GM12878 (cell line): ENCODE measurements at regions not wholly inside any gene's neighbourhood (a gene's known extent, or its start where the extent isn't known, plus 50 kb on each side); places are given as distances from the start of the nearest gene placed in this dataset.

Source experiments
- ATAC-seq: fragments of 200-7000 bp; cut with Tn5 transposase; 3 replicates; pipeline ENCODE4 v1.9.1; 2020; ENCODE audit warnings: mild to moderate bottlenecking, moderate library complexity
- BruUV-seq: library from RNA; stranded (reverse); fragments of 400-500 nt; replicated peaks from 2 replicates; lab custom pipeline; 2021; lab: Mats Ljungman, UMichigan
- CTCF ChIA-PET: fragments of 300-600 bp; sonication (Branson Sonifier 250); formaldehyde crosslinking; extraction: SDS; loops from one replicate; lab custom pipeline; 2021; ENCODE audit warnings: inconsistent platforms; lab: Yijun Ruan, JAX
- POLR2A ChIA-PET: fragments of 350-600 bp; formaldehyde crosslinking; extraction: SDS; loops from one replicate; lab custom pipeline; 2021; ENCODE audit warnings: inconsistent platforms; lab: Charles Lee
- RAD21 ChIA-PET: fragments of 300-600 bp; sonication (Branson Sonifier 250); formaldehyde crosslinking; loops from one replicate; lab custom pipeline; 2023; ENCODE audit warnings: antibody characterized with exemption; ENCODE audit not compliant: unreplicated experiment; lab: Charles Lee
- SMC1A ChIA-PET: fragments of 300-600 bp; sonication (Branson Sonifier 250); formaldehyde crosslinking; loops from one replicate; lab custom pipeline; 2023; ENCODE audit not compliant: unreplicated experiment, uncharacterized antibody; lab: Charles Lee
- DNase-seq: peaks from one replicate; pipeline ENCODE4 v3.0.0-alpha.2; 2011; ENCODE audit warnings: low read depth, low spot score
- FAIRE-seq: peaks from 3 replicates; lab custom pipeline; 2011; peaks lifted over from hg19 to GRCh38; lab: Jason Lieb, UNC
- H2AFZ ChIP-seq: 2 replicates; pipeline ENCODE4 v1.6.0; 2011; ENCODE audit warnings: low read depth, low read length, control low read depth; ENCODE audit not compliant: control insufficient read depth
- H3K27ac ChIP-seq: 2 replicates; pipeline ENCODE4 v1.5.1; 2011; ENCODE audit warnings: control low read depth; ENCODE audit not compliant: control insufficient read depth, insufficient read depth
- H3K27me3 ChIP-seq, 2 experiments: replicated peaks in 1 of 2; 2 replicates each; pipeline versions ENCODE4 v1.6.0 to v1.6.1; 2011; ENCODE audit warnings: low read length in 1 of 2; ENCODE audit not compliant: control insufficient read depth in 2 of 2, insufficient read depth in 2 of 2
- H3K36me3 ChIP-seq, 2 experiments: 2 replicates each; pipeline ENCODE4 v1.5.1; 2011; ENCODE audit warnings: low read length in 1 of 2; ENCODE audit not compliant: control insufficient read depth in 2 of 2, insufficient read depth in 2 of 2
- H3K4me1 ChIP-seq: 2 replicates; pipeline ENCODE4 v1.6.1; 2011; ENCODE audit warnings: mild to moderate bottlenecking, low read length, moderate library complexity, mixed read lengths; ENCODE audit not compliant: control insufficient read depth, insufficient read depth
- H3K4me2 ChIP-seq: 2 replicates; pipeline ENCODE4 v1.6.0; 2011; ENCODE audit warnings: control low read depth; ENCODE audit not compliant: control insufficient read depth, insufficient read depth
- H3K4me3 ChIP-seq: fragments of 200-600 bp; sonication (generic); 2 replicates; pipeline ENCODE4 v1.5.1; 2016
- H3K79me2 ChIP-seq: 2 replicates; pipeline ENCODE4 v1.6.0; 2011; ENCODE audit warnings: low read length; ENCODE audit not compliant: control insufficient read depth, insufficient read depth
- H3K9ac ChIP-seq: 2 replicates; pipeline ENCODE4 v1.8.0; 2011; ENCODE audit warnings: low read length, control low read depth, mixed read lengths; ENCODE audit not compliant: control insufficient read depth, insufficient read depth
- H3K9me3 ChIP-seq: replicated peaks from 3 replicates; pipeline ENCODE4 v1.5.1; 2011; ENCODE audit warnings: mild to moderate bottlenecking, low read length; ENCODE audit not compliant: control insufficient read depth, insufficient read depth
- H4K20me1 ChIP-seq: 2 replicates; pipeline ENCODE4 v1.6.0; 2011; ENCODE audit not compliant: control insufficient read depth, insufficient read depth
- CTCF ChIP-seq, 3 experiments: IDR thresholded peaks in 2 of 3; conservative IDR thresholded peaks in 1 of 3; 2 replicates each; pipeline ENCODE4 v1.5.1; 2011; ENCODE audit warnings: low read depth in 3 of 3, low read length in 3 of 3, mild to moderate bottlenecking in 3 of 3, control low read depth in 2 of 3, moderate library complexity in 2 of 3, inconsistent platforms in 1 of 3, mixed read lengths in 1 of 3; ENCODE audit not compliant: control insufficient read depth in 2 of 3, insufficient read depth in 1 of 3; ENCODE audit errors: extremely low read depth in 1 of 3
- EP300 ChIP-seq, 2 experiments: fragments of 150-350 bp in 1 of 2; IDR thresholded peaks; 2 replicates each; pipeline ENCODE4 v1.6.1; 2011 to 2012; ENCODE audit warnings: low read depth in 2 of 2, low read length in 2 of 2, borderline replicate concordance in 1 of 2, improper control_type of control experiment in 1 of 2, inconsistent platforms in 1 of 2; ENCODE audit not compliant: control insufficient read depth in 1 of 2
- HDGF ChIP-seq: fragments of 450-650 bp; IDR thresholded peaks from 2 replicates; pipeline ENCODE4 v1.6.1; 2016; ENCODE audit warnings: antibody characterized with exemption
- KLF5 ChIP-seq: fragments of 450-650 bp; IDR thresholded peaks from 2 replicates; pipeline ENCODE4 v1.6.1; 2014; ENCODE audit warnings: mild to moderate bottlenecking; ENCODE audit not compliant: partially characterized antibody
- NR2C2 ChIP-seq: IDR thresholded peaks from 2 replicates; pipeline ENCODE4 v1.6.1; 2011; ENCODE audit warnings: borderline replicate concordance, low read depth; ENCODE audit not compliant: control insufficient read depth, insufficient read length
- PBX3 ChIP-seq: IDR thresholded peaks from 2 replicates; pipeline ENCODE4 v1.6.1; 2011; ENCODE audit warnings: mild to moderate bottlenecking, low read depth, low read length, moderate library complexity; ENCODE audit not compliant: insufficient replicate concordance
- SMC3 ChIP-seq: IDR thresholded peaks from 2 replicates; pipeline ENCODE4 v1.6.1; 2011; ENCODE audit warnings: low read length, improper control_type of control experiment, borderline replicate concordance
- WGBS: methylation state at CpG from one replicate; pipeline ENCODE4 v1.1.6; 2016; ENCODE audit warnings: low lambda C conversion rate; ENCODE audit not compliant: insufficient replicate concordance, insufficient coverage; ENCODE audit errors: missing lambda C conversion rate; 5-methylcytosine and 5-hydroxymethylcytosine counted together
- in situ Hi-C: fragments of 300-500 bp; cut with MboI; formaldehyde crosslinking; loops from 9 replicates; pipeline ENCODE4 v1.14.3; 2018; ENCODE audit warnings: mixed read lengths
- intact Hi-C: fragments of 100-400 bp; cut with micrococcal nuclease; formaldehyde crosslinking; loops from one replicate; pipeline ENCODE4 v1.14.2; 2022; ENCODE audit not compliant: unreplicated experiment

- FAIRE-seq: no peak
- intact Hi-C loops: no loop called here
- Histone ChIP-seq H4K20me1 (no peaks in the 10 kb centered on the region), H3K4me3 (no peak overlapping the region), H3K9me3 (no peaks in the 10 kb centered on the region), H2AFZ (no peak overlapping the region), H3K4me1 (no peaks in the 10 kb centered on the region), H3K79me2 (no peaks in the 10 kb centered on the region), H3K27me3 (no peaks in the 10 kb centered on the region), H3K36me3 (no peaks in the 10 kb centered on the region), H3K4me2 (no peak overlapping the region), H3K9ac (no peak overlapping the region), H3K27ac (no peak overlapping the region)
- TF ChIP-seq EP300 (IDR thresholded peaks at IDR 0.05; ENCODE audit: borderline replicate concordance in 1 of 2, control insufficient read depth in 1 of 2, low read depth in 2 of 2, low read length in 2 of 2) (no peak), CTCF (IDR thresholded peaks at IDR 0.05 in 2 of 3, conservative IDR thresholded peaks at IDR 0.05 in 1 of 3; ENCODE audit: control insufficient read depth in 2 of 3, extremely low read depth in 1 of 3, insufficient read depth in 1 of 3, low read depth in 3 of 3, low read length in 3 of 3) (peak in 1 of 3 experiments; percentile 5; a peak in 1 of 6 replicates), NR2C2 (no peak), SMC3 (no peak), HDGF (no peak), KLF5 (no peak), PBX3 (no peak)
- CTCF ChIA-PET: no interaction called here
- BruUV-seq: no TSS peak
- in situ Hi-C loops: no loop called here
- POLR2A ChIA-PET: no interaction called here
- DNase-seq: no peak
- SMC1A ChIA-PET: no interaction called here
- no peak for ATAC-seq
- 25% methylated on average over 3 of the region's 3 CpGs for WGBS
- RAD21 ChIA-PET: interaction anchor here (0.6 kb wide), 1 partner anchor 1697 kb away, joined by 5 read pairs; no protein-coding TSS in a partner anchor
Measured at GRCh38 chr3:145807990-145808389, 353.0 kb downstream of the PLOD2 start.
